Heart left ventricle (tissue), 16 donors: ENCODE measurements at regions not wholly inside any gene's neighbourhood (a gene's known extent, or its start where the extent isn't known, plus 50 kb on each side); places are given as distances from the start of the nearest gene placed in this dataset.
A peak's percentile ranks its signal among the peaks of the same experiment; 100 is the strongest.

ENCODE experiments used
- ATAC-seq, 4 donors: fragments of 200-7000 bp; cut with Tn5 transposase; one replicate each; pipeline ENCODE4 v1.9.1; 2020 to 2022; ENCODE audit warnings: moderate library complexity in 4 of 4, mild to moderate bottlenecking in 3 of 4, moderate number of reproducible peaks in 1 of 4
- DNase-seq, 5 donors: peaks; one replicate each; pipeline ENCODE4 v3.0.0-alpha.2; 2020
- H3K27ac ChIP-seq, 12 donors: fragments of 200-600 bp; sonication (generic) in 4 of 12; one replicate each; pipeline versions ENCODE4 v1.5.0 to v1.8.0; 2016 to 2022; ENCODE audit warnings: mild to moderate bottlenecking in 2 of 12
- H3K27me3 ChIP-seq, 9 donors: fragments of 200-600 bp; sonication (generic) in 2 of 9; one replicate each; pipeline versions ENCODE4 v1.5.1 to v1.8.0; 2016 to 2022; ENCODE audit warnings: mild to moderate bottlenecking in 3 of 9
- H3K36me3 ChIP-seq, 9 donors: fragments of 200-600 bp; sonication (generic) in 2 of 9; one replicate each; pipeline versions ENCODE4 v1.5.0 to v1.8.0; 2018 to 2022; ENCODE audit warnings: mild to moderate bottlenecking in 2 of 9
- H3K4me1 ChIP-seq, 12 donors: fragments of 200-600 bp; sonication (generic) in 4 of 12; one replicate each; pipeline versions ENCODE4 v1.5.0 to v1.8.0; 2016 to 2022; ENCODE audit warnings: mild to moderate bottlenecking in 3 of 12
- H3K4me3 ChIP-seq, 12 donors: fragments of 200-600 bp; sonication (generic) in 4 of 12; one replicate each; pipeline versions ENCODE4 v1.5.0 to v1.8.0; 2017 to 2022; ENCODE audit warnings: mild to moderate bottlenecking in 9 of 12, moderate library complexity in 4 of 12
- H3K9me3 ChIP-seq, 12 donors: fragments of 200-600 bp; sonication (generic) in 4 of 12; one replicate each; pipeline versions ENCODE4 v1.5.0 to v1.8.0; 2016 to 2022; ENCODE audit warnings: mild to moderate bottlenecking in 1 of 12
- CTCF ChIP-seq, 12 donors: fragments of 200-600 bp; sonication (generic) in 4 of 12; IDR thresholded peaks; one replicate each; pipeline versions ENCODE4 v1.5.0 to v1.8.0; 2018 to 2022; ENCODE audit warnings: antibody characterized with exemption in 12 of 12, mild to moderate bottlenecking in 5 of 12
- POLR2A ChIP-seq, 2 donors: fragments of 450-650 bp; IDR thresholded peaks; one replicate each; pipeline ENCODE4 v1.6.1; 2017; ENCODE audit warnings: antibody characterized with exemption in 2 of 2, mild to moderate bottlenecking in 2 of 2, moderate library complexity in 2 of 2
- WGBS, 4 donors: extraction: QIAGEN DNeasy Blood & Tissue Kit in 2 of 4; methylation state at CpG; one replicate each; pipeline versions ENCODE4 v1.1.5 to v1.1.7; 2013 to 2018; 5-methylcytosine and 5-hydroxymethylcytosine counted together
- intact Hi-C, 10 donors: fragments of 100-400 bp; cut with DNase I; formaldehyde crosslinking; loops; one replicate each; pipeline versions ENCODE4 v1.11.1 to v1.14.2; 2022
- donor health status: ischemic (EF 13 %, LVEDD 7.1; RV severe dilation, severe dysfunction).
- donor health status: healthy with polysubstance abuse.
- donor health status: DM: no; HTN: yes; CAD: no.
- donor health status: DM: no; HTN: no; CAD: no.
- donor health status: ischemic (EF 25% LVEDD 6.9; RV normal size, moderate dysfunction).
- donor health status: ischemic (EF 25% LVEDD 5.7; RV mildly dilated, moderate dysfunction).
- donor health status: healthy.
- donor health status: DM: yes; HTN: yes; CAD: no.
- donor health status: ischemic (EF 35%, LVEDD 5.7; RV mildly dilated, moderate dysfunction).
- donor health status: nonischemic (EF 11% LVEDD 7.7; RV severe dilation, severe dysfunction).
- donor health status: DM: yes; HTN: yes; CAD: no.
- donor health status: PGD.
- donor health status: ischemic (EF 29% LVEDD 5.4; RV normal size, mild dysfunction).
- donor health status: nonischemic (EF 23%, LVEDD 6.1; RV moderate dilation, normal function).

DNA sequence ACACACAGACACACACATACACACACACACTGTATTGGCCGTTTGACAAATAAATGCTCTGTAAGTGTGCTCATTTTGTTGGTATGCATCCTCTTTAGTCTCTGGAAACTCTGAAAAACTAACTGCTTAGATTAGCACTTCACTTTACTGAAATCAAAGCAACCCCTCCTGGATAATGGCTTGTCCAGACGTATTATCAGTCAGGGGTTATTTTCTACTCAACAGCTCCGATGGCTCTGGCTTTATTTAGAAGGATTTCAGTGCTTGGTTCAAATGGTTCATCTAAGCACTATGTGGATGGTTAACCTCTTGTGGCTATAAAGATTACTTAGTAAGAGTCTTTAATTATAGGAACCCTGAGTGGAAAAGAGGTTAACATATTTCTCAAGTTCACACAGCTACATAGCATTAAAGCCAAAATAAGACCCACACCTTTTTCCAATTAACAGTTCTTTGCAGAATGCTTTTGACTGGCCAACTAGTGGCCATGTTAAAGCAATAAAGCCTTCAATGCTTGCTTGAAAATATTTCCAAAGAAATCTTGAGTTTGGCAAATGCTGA lies 516.1 kb upstream of the NAALADL2 start:
- 14 to 23% (median 21%) methylated on average over 3 of the region's 3 CpGs for WGBS, 4 donors
- H3K27ac ChIP-seq, result no peak overlapping the region
- H3K36me3 ChIP-seq, result no peaks in the 10 kb centered on the region
- no peaks in the 10 kb centered on the region for H3K9me3 ChIP-seq
- TF ChIP-seq CTCF (IDR thresholded peaks at IDR 0.05), result no peak
- no peak for TF ChIP-seq POLR2A (IDR thresholded peaks at IDR 0.05)
- intact Hi-C loops, result no loop called here
- DNase-seq (no peak), ATAC-seq (peak in 1 of 4 donors; percentile 54)
- H3K4me1 ChIP-seq, result peaks cover 0 to 4% (median 0%) of the 10 kb centered on the region in 12 donors
- no peaks in the 10 kb centered on the region for H3K27me3 ChIP-seq
- H3K4me3 ChIP-seq, result no peak overlapping the region

GRCh38 chr3:174346141-174346540 lies 513.0 kb upstream of the NAALADL2 start:
- WGBS, 4 donors, result 86 to 96% (median 90%) methylated on average over 2 of the region's 2 CpGs
- Histone ChIP-seq H3K4me3 (no peak overlapping the region), H3K27me3 (no peaks in the 10 kb centered on the region), H3K36me3 (no peaks in the 10 kb centered on the region), H3K4me1 (peaks cover 0 to 3% (median 0%) of the 10 kb centered on the region in 12 donors), H3K27ac (no peak overlapping the region), H3K9me3 (peaks cover 0 to 6% (median 0%) of the 10 kb centered on the region in 12 donors)
- no peak for DNase-seq
- TF ChIP-seq CTCF (IDR thresholded peaks at IDR 0.05) (no peak), POLR2A (IDR thresholded peaks at IDR 0.05) (no peak)
- intact Hi-C loops, result no loop called here
- ATAC-seq, result no peak

DNA sequence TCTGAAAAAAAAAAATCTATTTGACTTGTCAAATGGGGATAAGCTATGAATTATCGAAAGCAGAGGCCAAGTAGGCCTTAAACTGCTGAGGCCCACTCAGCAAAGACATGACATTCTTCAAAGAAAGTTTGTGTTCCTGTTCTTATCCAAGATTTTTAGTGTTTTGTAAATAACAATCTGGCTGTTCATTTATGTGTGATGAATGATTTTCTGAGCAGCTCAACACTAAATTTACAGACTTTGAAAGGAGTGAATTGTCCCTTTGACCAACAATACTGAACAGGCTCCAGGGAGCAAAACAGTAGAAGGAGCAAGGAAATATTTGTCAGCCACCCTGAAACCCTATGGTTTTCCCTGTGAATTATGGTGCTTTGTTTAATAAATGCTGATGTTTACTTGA lies 512.6 kb upstream of the NAALADL2 start:
- no peak overlapping the region for H3K27ac ChIP-seq
- TF ChIP-seq POLR2A (IDR thresholded peaks at IDR 0.05) (no peak), CTCF (IDR thresholded peaks at IDR 0.05) (no peak)
- DNase-seq, result no peak
- peaks cover 0 to 3% (median 0%) of the 10 kb centered on the region in 12 donors for H3K4me1 ChIP-seq
- H3K36me3 ChIP-seq, result no peaks in the 10 kb centered on the region
- WGBS, 4 donors, result 75 to 79% (median 77%) methylated on average over 1 of the region's 1 CpG
- peaks cover 0 to 9% (median 0%) of the 10 kb centered on the region in 12 donors for H3K9me3 ChIP-seq
- H3K27me3 ChIP-seq, result no peaks in the 10 kb centered on the region
- intact Hi-C loops, result no loop called here
- no peak for ATAC-seq
- no peak overlapping the region for H3K4me3 ChIP-seq

DNA sequence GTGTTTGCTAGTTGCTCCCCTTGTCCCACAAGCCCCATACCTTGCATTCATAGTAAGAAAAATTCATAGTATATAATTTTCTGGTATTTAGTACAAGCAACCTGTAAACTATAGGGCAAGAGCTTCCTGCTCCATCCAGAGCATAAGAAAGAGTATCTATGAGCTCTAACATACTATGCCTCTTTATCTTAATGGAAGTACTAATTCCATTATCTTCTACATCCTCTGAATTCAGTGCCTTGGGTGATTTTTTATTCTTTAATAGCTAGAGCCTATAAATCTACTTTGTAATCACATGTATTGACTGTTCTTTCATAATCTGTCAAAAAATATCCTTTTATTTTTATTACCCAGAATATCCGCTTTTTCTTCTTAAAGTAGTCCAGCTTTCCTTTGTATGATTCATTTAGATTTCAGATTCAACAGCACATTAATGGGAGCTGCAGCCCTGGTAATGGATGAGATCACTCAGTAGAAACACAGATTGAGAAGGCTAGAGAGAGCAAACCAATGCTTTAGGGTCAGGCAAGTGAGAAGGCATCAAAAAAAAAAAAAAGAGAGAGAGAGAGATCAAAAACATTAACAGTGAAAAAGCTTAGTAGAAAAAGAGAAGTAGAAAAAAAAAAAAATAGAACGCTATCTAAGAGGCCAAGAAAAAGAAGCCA lies 511.5 kb upstream of the NAALADL2 start:
- WGBS, 4 donors, result 94 to 96% (median 95%) methylated on average over 2 of the region's 2 CpGs
- Histone ChIP-seq H3K36me3 (no peaks in the 10 kb centered on the region), H3K9me3 (peaks cover 0 to 9% (median 0%) of the 10 kb centered on the region in 12 donors), H3K4me3 (no peak overlapping the region), H3K27me3 (no peaks in the 10 kb centered on the region), H3K27ac (no peak overlapping the region), H3K4me1 (peaks cover 0 to 3% (median 0%) of the 10 kb centered on the region in 12 donors)
- ATAC-seq, result no peak
- TF ChIP-seq POLR2A (IDR thresholded peaks at IDR 0.05), result no peak
- no peak for DNase-seq
- intact Hi-C loops, result no loop called here
